ENCODE measurements at regions not wholly inside any gene's neighbourhood (a gene's known extent, or its start where the extent isn't known, plus 50 kb on each side); places are given as distances from the start of the nearest gene placed in this dataset.

DNA sequence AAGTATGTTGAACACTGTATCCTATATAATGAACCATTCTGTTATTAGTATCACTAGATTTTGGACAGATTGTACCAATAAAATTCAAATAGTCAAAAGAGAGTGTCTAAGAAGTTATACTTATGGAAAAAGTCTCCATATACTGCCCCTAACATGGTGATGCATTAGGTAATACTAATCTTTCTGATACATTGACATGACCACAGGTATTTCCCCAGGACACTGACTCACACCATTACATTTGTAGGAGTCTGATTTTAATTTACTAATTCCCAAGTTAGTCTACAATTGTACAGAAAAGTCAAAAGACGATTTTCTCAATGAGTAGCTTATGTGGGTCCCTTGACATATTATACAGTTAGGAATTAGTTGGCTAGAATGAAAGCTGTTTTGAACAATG, 593.8 kb downstream of the ISL1 start:
- Histone ChIP-seq H3K4me1 (no peaks in the 10 kb centered on the region), H3K27ac (no peak overlapping the region), H3K36me3 (no peaks in the 10 kb centered on the region), H3K27me3 (no peaks in the 10 kb centered on the region), H3K9me3 (no peaks in the 10 kb centered on the region), H3K4me3 (no peak overlapping the region)
- WGBS (ENCODE audit: insufficient coverage, low coverage, low lambda C conversion rate, missing lambda C conversion rate) = 29% methylated on average over 1 of the region's 1 CpG
- ATAC-seq (no peak), DNase-seq (no peak)
- TF ChIP-seq CTCF (IDR thresholded peaks at IDR 0.05) (no peak), POLR2A (IDR thresholded peaks at IDR 0.05) (no peak)
- intact Hi-C loops (cut with DNase I) = no loop called here

DNA sequence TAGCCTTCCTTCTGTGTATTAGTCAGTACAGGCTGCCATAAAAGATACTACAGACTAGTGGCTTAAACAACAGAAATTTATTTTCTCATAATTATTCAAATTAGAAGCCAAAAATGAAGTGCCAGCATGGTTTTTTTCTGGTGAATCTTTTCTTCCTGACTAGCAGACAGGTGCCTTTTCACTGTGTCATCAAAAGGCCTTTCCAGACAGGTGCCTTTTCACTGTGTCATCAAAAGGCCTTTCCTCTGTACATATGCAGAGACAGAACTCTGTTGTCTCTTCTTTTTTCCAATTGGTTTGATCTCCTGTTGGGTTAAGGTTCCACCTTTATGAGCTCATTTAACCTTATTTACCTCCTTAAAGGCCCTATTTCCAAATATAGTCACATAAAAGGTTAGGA, 599.9 kb downstream of the ISL1 start:
- Histone ChIP-seq H3K4me3 (no peak overlapping the region), H3K36me3 (no peaks in the 10 kb centered on the region), H3K27ac (no peak overlapping the region), H3K9me3 (no peaks in the 10 kb centered on the region), H3K27me3 (no peaks in the 10 kb centered on the region), H3K4me1 (no peaks in the 10 kb centered on the region)
- ATAC-seq (no peak), DNase-seq (no peak)
- TF ChIP-seq CTCF (IDR thresholded peaks at IDR 0.05) (no peak), POLR2A (IDR thresholded peaks at IDR 0.05) (no peak)
- intact Hi-C loops (cut with DNase I) = no loop called here

GRCh38 chr5:51986733-51987132, 603.5 kb downstream of the ISL1 start:
- intact Hi-C loops (cut with DNase I) = no loop called here
- H3K27ac ChIP-seq = no peak overlapping the region
- WGBS (ENCODE audit: insufficient coverage, low coverage, low lambda C conversion rate, missing lambda C conversion rate) = 73% methylated on average over 3 of the region's 3 CpGs
- no peak for ATAC-seq
- H3K27me3 ChIP-seq = no peaks in the 10 kb centered on the region
- no peak for TF ChIP-seq POLR2A (IDR thresholded peaks at IDR 0.05)
- TF ChIP-seq CTCF (IDR thresholded peaks at IDR 0.05) = no peak
- no peak for DNase-seq
- H3K36me3 ChIP-seq = no peaks in the 10 kb centered on the region
- H3K4me3 ChIP-seq = no peak overlapping the region
- no peaks in the 10 kb centered on the region for H3K4me1 ChIP-seq
- no peaks in the 10 kb centered on the region for H3K9me3 ChIP-seq

GRCh38 chr5:51987239-51987638, 604.0 kb downstream of the ISL1 start:
- no peak for ATAC-seq
- H3K36me3 ChIP-seq = no peaks in the 10 kb centered on the region
- H3K4me1 ChIP-seq = no peaks in the 10 kb centered on the region
- H3K9me3 ChIP-seq = no peaks in the 10 kb centered on the region
- intact Hi-C loops (cut with DNase I) = no loop called here
- no peak overlapping the region for H3K27ac ChIP-seq
- no peak overlapping the region for H3K4me3 ChIP-seq
- TF ChIP-seq POLR2A (IDR thresholded peaks at IDR 0.05) (no peak), CTCF (IDR thresholded peaks at IDR 0.05) (no peak)
- no peak for DNase-seq
- no peaks in the 10 kb centered on the region for H3K27me3 ChIP-seq

DNA sequence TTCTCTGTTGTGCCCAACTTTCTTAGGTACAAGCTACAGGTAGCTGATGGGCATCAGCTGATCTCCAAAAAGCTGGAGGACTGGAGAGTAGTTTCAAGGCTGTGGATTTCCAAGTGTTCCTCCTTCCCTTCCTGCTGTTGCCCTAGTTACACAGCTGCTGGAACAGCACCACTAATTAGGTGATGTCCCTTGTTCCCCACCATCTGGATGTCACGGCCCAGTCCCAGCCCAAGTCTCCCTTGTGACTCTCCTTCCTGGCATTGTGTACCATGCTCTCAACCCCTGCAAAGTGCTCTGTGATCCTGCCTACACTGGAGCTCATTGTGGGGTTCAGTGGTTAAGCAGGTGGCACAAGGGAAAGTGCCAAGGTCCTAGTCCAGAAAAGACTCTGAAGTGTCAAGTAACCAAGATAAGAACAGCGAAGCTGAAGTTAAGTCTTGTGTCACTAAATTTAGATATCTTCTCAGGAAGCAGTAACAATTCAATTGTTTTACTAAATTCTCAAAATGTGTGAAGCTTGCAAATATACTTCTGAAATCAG, 604.5 kb downstream of the ISL1 start:
- Histone ChIP-seq H3K36me3 (no peaks in the 10 kb centered on the region), H3K27me3 (no peaks in the 10 kb centered on the region), H3K9me3 (no peaks in the 10 kb centered on the region), H3K4me1 (no peaks in the 10 kb centered on the region), H3K4me3 (no peak overlapping the region), H3K27ac (no peak overlapping the region)
- intact Hi-C loops (cut with DNase I) = no loop called here
- 77% methylated on average over 2 of the region's 2 CpGs for WGBS (ENCODE audit: insufficient coverage, low coverage, low lambda C conversion rate, missing lambda C conversion rate)
- TF ChIP-seq CTCF (IDR thresholded peaks at IDR 0.05) = no peak
- no peak for TF ChIP-seq POLR2A (IDR thresholded peaks at IDR 0.05)
- ATAC-seq = no peak
- DNase-seq = no peak

All from right lobe of liver (tissue), 6 donors.